ENCODE measurements at regions not wholly inside any gene's neighbourhood (a gene's known extent, or its start where the extent isn't known, plus 50 kb on each side); places are given as distances from the start of the nearest gene placed in this dataset.

DNA sequence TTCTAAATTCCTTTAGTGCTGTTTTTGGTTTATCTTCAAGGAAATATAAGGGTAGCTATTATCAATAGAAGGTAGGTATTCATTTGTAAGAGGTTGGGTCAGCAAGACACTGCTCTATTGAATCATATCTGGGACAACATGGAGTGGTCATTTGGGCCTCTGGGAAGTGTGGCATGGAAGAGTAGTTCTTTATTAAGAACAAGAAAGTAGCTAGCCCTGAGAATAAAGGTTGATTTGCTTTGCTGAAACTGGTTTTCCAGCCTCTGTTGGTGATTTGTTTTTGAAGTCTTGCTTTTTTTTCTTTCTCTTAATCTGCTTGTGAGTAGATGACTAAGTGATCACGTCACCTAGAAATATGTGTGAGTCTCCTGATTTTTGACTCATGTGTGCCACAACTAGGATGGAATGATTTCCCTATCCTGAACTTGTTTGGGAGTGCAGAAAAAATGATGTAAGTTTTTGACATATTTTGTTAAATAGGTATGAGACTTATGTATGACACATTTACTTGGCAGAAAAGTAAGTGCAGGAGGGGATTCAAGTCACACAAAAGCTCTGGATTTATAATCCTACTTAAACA is 381.8 kb downstream of the CENPW start:
- Histone ChIP-seq H2BK5ac (ENCODE audit: low read depth, low read length, poor library complexity, severe bottlenecking) (peak overlapping the region; percentile 95), H3K9ac (ENCODE audit: low read depth, low read length) (no peak overlapping the region), H3K18ac (ENCODE audit: low read depth, low read length) (peak overlapping the region; percentile 62; the same call in 1 of the 2 replicates), H3K14ac (replicated peaks; ENCODE audit: low read depth, low read length) (peak overlapping the region; percentile 84; the same call in 1 of the 2 replicates), H3K4ac (ENCODE audit: low read depth, low read length) (0 out of 2 replicates have a peak overlapping the region, but pooled peaks have one; percentile 61), H3K4me3 (ENCODE audit: insufficient read depth, low read depth, low read length) (no peak overlapping the region), H4K8ac (ENCODE audit: low read depth in 2 of 2, low read length in 2 of 2) (peak overlapping the region in 1 of 2 experiments; percentile 68; a peak in 1 of 4 replicates), H3K23ac (ENCODE audit: low read depth, low read length) (peak overlapping the region; percentile 85; the same call in 1 of the 2 replicates), H3K36me3 (ENCODE audit: control insufficient read depth, insufficient read depth, low read length) (no peaks in the 10 kb centered on the region), H4K20me1 (ENCODE audit: insufficient read depth, low read length) (no peaks in the 10 kb centered on the region), H2AK5ac (ENCODE audit: low read depth, low read length) (no peak overlapping the region), H2BK15ac (ENCODE audit: low read depth, low read length) (peak overlapping the region; percentile 87; the same call in 1 of the 3 replicates), H4K5ac (ENCODE audit: low read depth, low read length) (no peak overlapping the region; the same call in 1 of the 2 replicates), H3K79me1 (ENCODE audit: low read depth in 1 of 2, low read length in 2 of 2) (no peaks in the 10 kb centered on the region), H2AFZ (replicated peaks; ENCODE audit: low read length, poor library complexity) (no peak overlapping the region), H3K27me3 (ENCODE audit: control insufficient read depth, insufficient read depth, low read length) (no peaks in the 10 kb centered on the region), H3K4me2 (ENCODE audit: low read depth, low read length) (peak overlapping the region; percentile 39; the same call in 1 of the 2 replicates), H3K9me3 (ENCODE audit: control insufficient read depth, insufficient read depth, low read length) (no peaks in the 10 kb centered on the region), H2BK20ac (ENCODE audit: low read depth, low read length) (peak overlapping the region; percentile 74), H2AK9ac (replicated peaks; ENCODE audit: low read depth, low read length, poor library complexity) (no peak overlapping the region), H2BK120ac (ENCODE audit: low read depth, low read length) (peak overlapping the region; percentile 90), H3K4me1 (ENCODE audit: control insufficient read depth, insufficient read depth, low read length) (peaks cover 4% of the 10 kb centered on the region; the same call in 1 of the 2 replicates), H4K91ac (ENCODE audit: insufficient read depth, low read depth, low read length) (0 out of 2 replicates have a peak overlapping the region, but pooled peaks have one; percentile 33), H3K56ac (ENCODE audit: extremely low read depth, insufficient read depth, low read length) (no peak overlapping the region), H3K27ac (ENCODE audit: insufficient read depth, low read length) (no peak overlapping the region), H3K9me1 (ENCODE audit: insufficient read depth, low read length) (no peaks in the 10 kb centered on the region; the same call in 1 of the 2 replicates)
- peak; percentile 57; the same call in 1 of the 2 replicates for TF ChIP-seq BHLHE40 (IDR thresholded peaks at IDR 0.05; ENCODE audit: low read depth, low read length)
- peak; percentile 44; the same call in 1 of the 2 replicates for TF ChIP-seq CEBPB (IDR thresholded peaks at IDR 0.05; ENCODE audit: low read depth, low read length)
- peak; percentile 10; the same call in 1 of the 2 replicates for TF ChIP-seq MAFK (IDR thresholded peaks at IDR 0.05; ENCODE audit: low read depth, low read length)
- TF ChIP-seq POLR2A (IDR thresholded peaks at IDR 0.05; ENCODE audit: low read depth, low read length) = no peak
- peak; percentile 35; the same call in 1 of the 2 replicates for TF ChIP-seq FOS (IDR thresholded peaks at IDR 0.05; ENCODE audit: low read depth, low read length)
- WGBS, 2 experiments (ENCODE audit: extremely low coverage in 2 of 2, insufficient read length in 1 of 2) = no CpG with 5 or more reads among the region's 1 CpG
- peak; percentile 95 for DNase-seq
- peak; percentile 74 for ATAC-seq (ENCODE audit: low read depth)
- POLR2A ChIA-PET (ENCODE audit: unreplicated experiment) = no interaction called here
- no TSS peak for BruUV-seq (replicated peaks)
- in situ Hi-C loops (cut with MboI; ENCODE audit: low sequenced_read_pairs) (no loop called here), intact Hi-C loops (cut with micrococcal nuclease) (no loop called here), dilution Hi-C loops (cut with HindIII; ENCODE audit: low sequenced_read_pairs, unreplicated experiment) (no loop called here)
- CTCF ChIA-PET = interaction anchor here (0.6 kb wide), 1 partner anchor 379 kb away, joined by 6 read pairs; no protein-coding TSS in a partner anchor
